ENCODE measurements at regions not wholly inside any gene's neighbourhood (a gene's known extent, or its start where the extent isn't known, plus 50 kb on each side); places are given as distances from the start of the nearest gene placed in this dataset.

DNA sequence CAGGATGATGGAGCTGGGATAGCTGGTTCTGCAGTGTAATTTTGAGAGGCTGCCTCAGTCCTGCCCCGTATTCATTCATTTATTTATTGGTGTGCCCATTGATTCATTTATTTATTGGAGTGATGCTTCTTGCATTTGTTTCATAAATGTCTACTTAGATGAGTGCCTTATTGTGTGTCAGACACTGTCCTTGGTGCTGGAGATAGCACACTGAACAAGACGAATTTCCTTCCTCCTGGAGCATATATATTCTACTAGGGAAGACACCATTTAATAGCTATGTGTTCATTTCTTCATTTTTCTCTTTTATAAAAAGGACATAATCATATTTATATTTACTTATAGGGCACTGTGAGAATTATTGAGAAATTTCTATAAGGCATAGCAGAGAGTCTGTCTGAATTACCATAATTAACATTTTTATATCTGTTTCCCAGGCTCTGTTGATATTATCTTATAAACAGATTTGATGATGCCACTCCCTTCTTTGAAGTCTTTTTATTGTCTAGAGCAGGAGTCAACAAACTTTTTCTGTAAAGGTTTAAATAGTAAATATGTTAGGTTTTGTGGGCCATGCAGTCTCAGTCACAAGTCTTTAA lies 433.9 kb upstream of the ZNF608 start:
- FAIRE-seq: no peak
- no peak for TF ChIP-seq POLR2AphosphoS5 (IDR thresholded peaks at IDR 0.05; ENCODE audit: low read depth, low read length)
- no peak for TF ChIP-seq POLR2A (IDR thresholded peaks at IDR 0.05; ENCODE audit: low read depth, low read length)
- TF ChIP-seq TAF1 (IDR thresholded peaks at IDR 0.05; ENCODE audit: borderline replicate concordance, low read depth, low read length): no peak
- DNase-seq (ENCODE audit: insufficient read length): no peak

DNA sequence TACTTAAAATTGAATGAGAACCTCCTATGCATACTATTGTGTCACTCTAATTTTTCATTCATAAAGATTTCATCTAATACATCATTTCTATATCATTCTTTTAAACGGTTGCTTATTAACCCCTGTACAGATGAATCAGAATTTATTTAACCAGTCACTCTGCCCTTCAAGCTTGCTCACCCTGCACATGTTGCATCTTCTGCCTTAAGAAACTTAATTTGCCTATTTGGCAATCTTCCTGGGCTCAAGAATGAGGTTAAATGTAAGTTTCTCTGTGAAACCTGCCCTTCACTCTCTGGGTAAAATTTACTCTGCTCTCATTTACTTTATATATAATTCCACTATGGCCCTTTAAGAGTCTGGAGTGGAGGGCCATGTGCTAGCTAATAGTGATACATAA lies 434.7 kb upstream of the ZNF608 start:
- FAIRE-seq (no peak), DNase-seq (ENCODE audit: insufficient read length) (no peak)
- TF ChIP-seq POLR2A (IDR thresholded peaks at IDR 0.05; ENCODE audit: low read depth, low read length): no peak
- no peak for TF ChIP-seq TAF1 (IDR thresholded peaks at IDR 0.05; ENCODE audit: borderline replicate concordance, low read depth, low read length)
- TF ChIP-seq POLR2AphosphoS5 (IDR thresholded peaks at IDR 0.05; ENCODE audit: low read depth, low read length): no peak

DNA sequence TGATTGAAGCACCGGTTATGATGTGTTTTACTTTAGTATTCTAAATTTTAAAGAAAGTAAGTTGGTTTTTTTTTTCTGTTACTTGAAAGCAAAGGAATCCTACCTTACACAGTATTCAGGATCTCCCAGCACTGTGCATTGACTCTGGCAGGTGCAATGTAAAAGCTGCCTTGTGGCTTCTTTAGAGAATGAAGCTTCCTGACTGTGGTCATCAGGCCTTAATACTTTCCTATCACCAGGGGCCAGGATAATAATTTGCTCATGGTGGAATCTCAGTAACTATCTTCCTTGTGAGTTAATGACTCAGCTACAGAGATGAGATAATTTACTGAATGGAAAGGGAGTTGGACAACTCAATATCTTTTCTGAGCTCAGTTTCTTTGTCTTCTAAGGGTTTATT lies 435.5 kb upstream of the ZNF608 start:
- TF ChIP-seq POLR2AphosphoS5 (IDR thresholded peaks at IDR 0.05; ENCODE audit: low read depth, low read length) (no peak), POLR2A (IDR thresholded peaks at IDR 0.05; ENCODE audit: low read depth, low read length) (no peak), TAF1 (IDR thresholded peaks at IDR 0.05; ENCODE audit: borderline replicate concordance, low read depth, low read length) (no peak)
- DNase-seq (ENCODE audit: insufficient read length): no peak
- FAIRE-seq: no peak

DNA sequence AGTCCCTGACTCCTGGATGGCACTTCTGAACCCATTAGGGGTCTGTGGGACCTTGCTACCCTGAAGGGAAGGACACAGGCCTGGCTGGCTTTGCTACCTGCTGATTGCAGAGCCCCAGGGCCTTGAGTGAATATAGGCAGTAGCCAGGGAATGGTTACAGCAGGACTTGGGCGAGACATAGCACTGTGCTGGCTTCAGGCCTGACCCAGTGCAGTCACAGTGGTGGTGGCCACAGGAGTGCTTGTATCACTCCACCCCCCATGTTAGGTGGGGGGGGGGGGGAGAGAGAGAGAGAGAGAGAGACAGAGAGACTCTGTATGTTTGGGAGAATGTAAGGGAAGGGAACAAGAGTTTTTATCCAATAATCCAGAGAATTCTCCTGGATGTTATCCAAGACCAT lies 439.3 kb upstream of the ZNF608 start:
- TF ChIP-seq POLR2A (IDR thresholded peaks at IDR 0.05; ENCODE audit: low read depth, low read length): no peak
- no peak for DNase-seq (ENCODE audit: insufficient read length)
- no peak for FAIRE-seq

DNA sequence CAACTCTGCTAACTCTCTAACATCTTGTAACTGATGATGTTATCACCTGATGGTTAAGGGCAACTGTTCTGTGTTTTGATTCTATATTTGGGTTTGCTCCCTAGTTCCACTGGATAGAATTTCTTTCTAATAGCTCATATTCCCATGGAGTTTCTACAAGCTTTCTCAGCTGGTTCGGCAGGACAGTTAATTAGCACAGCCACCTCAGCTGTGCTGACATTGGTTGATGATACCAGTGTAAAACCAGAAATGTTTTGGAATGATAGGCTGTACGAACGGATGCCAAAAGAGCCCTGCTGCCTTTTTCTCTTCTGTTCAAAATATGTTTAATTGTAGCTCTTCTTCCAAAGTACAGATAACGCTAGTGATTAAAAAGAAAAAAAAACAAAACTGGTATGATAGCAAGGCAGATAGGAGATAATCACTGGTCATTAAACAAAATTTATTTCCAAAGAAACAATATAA lies 440.5 kb upstream of the ZNF608 start:
- FAIRE-seq: no peak
- no peak for DNase-seq (ENCODE audit: insufficient read length)
- TF ChIP-seq POLR2A (IDR thresholded peaks at IDR 0.05; ENCODE audit: low read depth, low read length): no peak
- TF ChIP-seq POLR2AphosphoS5 (IDR thresholded peaks at IDR 0.05; ENCODE audit: low read depth, low read length): no peak
- no peak for TF ChIP-seq TAF1 (IDR thresholded peaks at IDR 0.05; ENCODE audit: borderline replicate concordance, low read depth, low read length)

DNA sequence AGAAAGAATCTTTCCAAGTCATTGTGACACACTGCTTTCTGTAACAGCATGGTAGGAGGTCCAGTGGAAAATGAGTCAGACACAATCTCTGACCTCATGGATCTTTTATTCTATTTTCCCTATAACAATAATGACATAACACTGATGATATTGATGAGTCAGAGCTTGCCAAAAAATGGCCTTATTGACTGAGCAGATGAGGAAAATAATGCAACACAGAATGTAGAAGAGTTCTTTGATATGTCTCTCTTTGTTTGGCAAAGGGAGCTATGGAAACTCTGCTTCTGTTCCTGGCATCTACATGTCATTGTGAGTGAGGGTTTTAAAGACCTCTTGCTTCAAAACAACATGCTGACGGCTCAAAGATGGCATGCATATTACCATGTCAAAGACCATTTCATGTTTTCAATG lies 443.1 kb upstream of the ZNF608 start:
- FAIRE-seq (no peak), DNase-seq (ENCODE audit: insufficient read length) (no peak)
- TF ChIP-seq TAF1 (IDR thresholded peaks at IDR 0.05; ENCODE audit: borderline replicate concordance, low read depth, low read length): no peak
- no peak for TF ChIP-seq POLR2A (IDR thresholded peaks at IDR 0.05; ENCODE audit: low read depth, low read length)
- TF ChIP-seq POLR2AphosphoS5 (IDR thresholded peaks at IDR 0.05; ENCODE audit: low read depth, low read length): no peak

DNA sequence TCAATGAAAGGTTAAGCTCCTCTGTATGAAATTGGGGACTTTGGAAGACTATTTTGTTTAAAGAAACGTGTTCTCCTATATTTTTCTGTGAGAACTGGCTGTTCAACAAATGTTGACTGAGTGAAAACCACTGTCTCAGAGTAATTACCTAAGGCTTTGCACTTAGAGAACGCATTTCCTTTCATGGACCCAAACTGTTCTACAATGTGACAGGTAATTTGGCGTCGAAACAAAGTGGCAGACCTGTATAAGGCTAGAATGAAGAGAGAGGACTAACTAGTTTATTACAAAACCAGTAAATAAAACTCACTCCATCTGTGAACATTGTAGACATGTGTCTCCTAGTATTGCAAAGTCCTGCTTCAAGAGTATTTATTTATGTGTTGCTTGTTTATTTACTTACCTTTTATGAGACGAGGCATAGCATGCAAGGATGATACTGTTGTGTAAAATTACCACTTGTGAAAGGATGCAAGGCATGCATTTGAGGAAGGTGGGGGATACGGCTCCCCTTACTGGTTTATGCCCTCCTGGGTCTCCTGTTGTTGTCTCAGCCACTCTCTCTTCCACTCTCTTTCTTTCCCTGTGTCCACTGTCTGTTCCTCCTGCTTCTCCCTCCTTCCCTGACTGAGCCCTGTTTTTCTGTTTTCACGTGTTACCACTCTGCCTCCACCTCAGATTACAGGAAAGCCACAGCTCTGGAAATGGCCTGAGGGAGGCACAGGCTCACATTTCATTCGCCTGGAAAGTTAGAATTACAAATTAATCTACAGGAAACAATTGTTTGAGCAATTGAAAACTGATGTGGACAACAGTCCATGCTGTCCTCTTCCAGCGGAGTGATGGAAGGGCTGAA lies 444.0 kb upstream of the ZNF608 start:
- TF ChIP-seq TAF1 (IDR thresholded peaks at IDR 0.05; ENCODE audit: borderline replicate concordance, low read depth, low read length) (no peak), POLR2A (IDR thresholded peaks at IDR 0.05; ENCODE audit: low read depth, low read length) (no peak), POLR2AphosphoS5 (IDR thresholded peaks at IDR 0.05; ENCODE audit: low read depth, low read length) (no peak)
- DNase-seq (ENCODE audit: insufficient read length): no peak
- no peak for FAIRE-seq

DNA sequence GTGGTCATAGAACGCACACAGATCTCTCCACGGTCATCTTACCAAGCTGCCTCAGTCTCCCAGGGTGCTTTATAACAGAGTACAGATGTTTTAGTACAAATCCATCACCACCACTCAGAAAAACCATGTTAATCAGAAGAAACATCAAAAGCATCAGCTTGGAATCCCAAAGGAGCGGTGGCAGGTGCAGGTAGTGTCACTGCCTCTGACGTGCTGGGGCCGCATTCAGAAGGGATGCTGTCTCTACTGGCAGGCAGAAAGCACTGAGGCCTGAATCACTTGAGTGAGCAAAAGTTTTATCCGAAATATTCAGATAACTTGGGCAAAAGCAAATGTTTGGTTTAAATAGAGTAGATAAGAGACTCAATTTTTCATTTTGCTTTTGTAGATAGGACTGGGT lies 448.4 kb upstream of the ZNF608 start:
- DNase-seq (ENCODE audit: insufficient read length) (no peak), FAIRE-seq (no peak)
- TF ChIP-seq POLR2A (IDR thresholded peaks at IDR 0.05; ENCODE audit: low read depth, low read length): no peak

DNA sequence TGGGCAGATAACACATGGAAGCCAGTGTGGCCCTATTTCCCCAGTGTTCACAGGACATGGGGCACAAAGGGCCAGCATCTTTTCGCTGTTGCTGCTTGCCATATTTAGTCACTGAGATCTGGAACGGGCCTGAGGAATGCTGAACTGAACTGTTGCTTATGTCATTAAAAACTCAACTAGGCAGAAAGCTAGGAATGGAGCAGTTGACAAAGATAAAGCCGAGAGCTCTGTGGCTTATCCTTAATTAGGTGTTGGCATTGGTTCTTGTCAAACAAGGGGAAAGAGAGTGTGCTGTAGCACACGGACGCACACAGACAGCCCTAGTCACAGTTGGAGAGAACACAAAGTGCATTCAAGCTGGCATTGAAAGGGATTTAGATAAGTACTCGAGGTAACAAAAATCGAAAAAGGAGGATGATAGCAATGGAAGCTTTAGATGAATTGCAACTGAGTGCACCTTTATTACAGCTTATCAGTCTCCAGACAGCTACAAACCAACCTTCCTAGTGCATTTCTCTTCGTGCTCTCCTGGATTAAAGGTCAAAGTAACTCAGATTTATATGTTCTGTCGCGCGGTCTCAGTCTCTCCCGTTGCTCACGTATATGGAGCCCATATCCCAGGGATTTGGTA lies 450.2 kb upstream of the ZNF608 start:
- FAIRE-seq (no peak), DNase-seq (ENCODE audit: insufficient read length) (no peak)
- TF ChIP-seq POLR2AphosphoS5 (IDR thresholded peaks at IDR 0.05; ENCODE audit: low read depth, low read length): no peak
- no peak for TF ChIP-seq POLR2A (IDR thresholded peaks at IDR 0.05; ENCODE audit: low read depth, low read length)

DNA sequence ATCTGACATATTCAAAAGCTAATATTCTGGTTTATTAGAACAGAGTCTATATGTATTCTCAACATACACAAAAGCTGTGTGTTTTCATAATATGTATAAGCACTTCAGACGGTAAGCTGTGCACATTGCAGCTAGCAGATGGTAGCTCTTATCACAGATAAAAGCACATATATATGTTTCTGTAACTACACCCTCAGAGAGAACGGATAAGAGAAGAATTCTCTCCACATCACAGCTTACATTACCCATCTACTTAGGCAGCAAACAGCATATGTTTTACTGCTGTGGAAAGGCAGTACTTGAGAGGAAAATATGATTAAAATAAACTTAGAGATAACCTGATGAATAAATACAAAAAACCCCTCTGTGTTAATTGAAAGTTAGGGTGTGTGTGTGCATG lies 450.9 kb upstream of the ZNF608 start:
- FAIRE-seq (no peak), DNase-seq (ENCODE audit: insufficient read length) (no peak)
- TF ChIP-seq POLR2A (IDR thresholded peaks at IDR 0.05; ENCODE audit: low read depth, low read length) (no peak), POLR2AphosphoS5 (IDR thresholded peaks at IDR 0.05; ENCODE audit: low read depth, low read length) (no peak), TAF1 (IDR thresholded peaks at IDR 0.05; ENCODE audit: borderline replicate concordance, low read depth, low read length) (no peak)

DNA sequence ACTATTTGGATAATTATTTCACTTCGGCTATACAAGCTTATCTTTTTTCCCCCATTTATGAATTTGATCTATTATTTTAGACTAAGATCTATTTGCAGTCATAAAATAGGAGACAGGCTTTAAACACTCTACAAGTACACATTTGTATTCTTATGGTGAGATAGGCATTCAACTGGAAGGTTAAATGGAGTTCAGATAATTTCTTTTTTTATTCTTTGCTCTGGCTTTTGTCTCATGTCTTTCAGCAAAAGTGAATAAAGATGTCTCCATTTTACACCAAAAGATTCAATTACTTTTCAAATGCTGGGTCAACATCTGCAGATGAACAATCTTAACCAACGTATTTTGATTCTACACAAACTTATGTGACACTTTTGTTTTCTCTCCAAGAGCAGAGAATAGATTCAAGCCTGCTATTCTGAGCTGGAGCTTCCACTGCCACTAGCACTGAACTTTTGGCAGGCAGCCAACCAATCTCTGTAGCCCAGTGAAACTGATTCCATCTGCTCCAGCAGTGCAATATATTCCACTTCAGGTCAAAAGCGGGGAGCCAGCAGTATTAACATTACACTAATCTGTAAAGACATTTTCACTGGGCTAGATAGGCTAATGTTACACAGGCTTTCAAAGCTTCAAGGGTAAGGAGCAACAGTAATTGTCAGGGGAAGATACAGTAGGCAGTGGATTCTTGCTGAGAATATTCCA lies 452.0 kb upstream of the ZNF608 start:
- no peak for FAIRE-seq
- no peak for TF ChIP-seq TAF1 (IDR thresholded peaks at IDR 0.05; ENCODE audit: borderline replicate concordance, low read depth, low read length)
- no peak for TF ChIP-seq POLR2AphosphoS5 (IDR thresholded peaks at IDR 0.05; ENCODE audit: low read depth, low read length)
- no peak for TF ChIP-seq POLR2A (IDR thresholded peaks at IDR 0.05; ENCODE audit: low read depth, low read length)
- no peak for DNase-seq (ENCODE audit: insufficient read length)

Data from GM12892 (cell line).